Liver (tissue), 8 donors: ENCODE measurements at regions not wholly inside any gene's neighbourhood (a gene's known extent, or its start where the extent isn't known, plus 50 kb on each side); places are given as distances from the start of the nearest gene placed in this dataset.

ENCODE experiments used
- DNase-seq: peaks from one replicate; pipeline ENCODE4 v3.0.0-alpha.2; 2017; ENCODE audit warnings: low spot score
- H3K27ac ChIP-seq, 2 donors: one replicate each; pipeline ENCODE4 v1.7.0; 2013; ENCODE audit warnings: inconsistent platforms in 2 of 2, low read length in 2 of 2, control low read depth in 1 of 2, low read depth in 1 of 2, mild to moderate bottlenecking in 1 of 2
- H3K27me3 ChIP-seq, 4 donors: one replicate each; pipeline versions ENCODE4 v1.6.1 to v1.7.0; 2013; ENCODE audit warnings: low read length in 3 of 4, inconsistent platforms in 1 of 4, mild to moderate bottlenecking in 1 of 4, moderate library complexity in 1 of 4; ENCODE audit not compliant: control insufficient read depth in 4 of 4, insufficient read depth in 4 of 4
- H3K36me3 ChIP-seq, 4 donors: one replicate each; pipeline versions ENCODE4 v1.6.1 to v1.7.0; 2013; ENCODE audit warnings: low read length in 3 of 4, mild to moderate bottlenecking in 3 of 4, low read depth in 1 of 4, moderate library complexity in 1 of 4; ENCODE audit not compliant: control insufficient read depth in 4 of 4, insufficient read depth in 3 of 4
- H3K4me1 ChIP-seq, 4 donors: one replicate each; pipeline versions ENCODE4 v1.6.1 to v1.7.0; 2013; ENCODE audit warnings: low read length in 3 of 4, mild to moderate bottlenecking in 3 of 4, moderate library complexity in 1 of 4; ENCODE audit not compliant: control insufficient read depth in 4 of 4, insufficient read depth in 4 of 4
- H3K4me3 ChIP-seq, 3 donors: one replicate each; pipeline versions ENCODE4 v1.6.1 to v1.7.0; 2013; ENCODE audit warnings: low read length in 3 of 3, control low read depth in 1 of 3, low read depth in 1 of 3, mild to moderate bottlenecking in 1 of 3
- H3K9ac ChIP-seq, 2 donors: one replicate each; pipeline ENCODE4 v1.7.0; 2013; ENCODE audit warnings: low read length in 2 of 2, mild to moderate bottlenecking in 2 of 2, moderate library complexity in 2 of 2, control low read depth in 1 of 2, low read depth in 1 of 2
- H3K9me3 ChIP-seq, 4 donors: one replicate each; pipeline versions ENCODE4 v1.6.1 to v1.7.0; 2013; ENCODE audit warnings: low read length in 3 of 4; ENCODE audit not compliant: control insufficient read depth in 4 of 4
- EGR1 ChIP-seq, 2 donors: IDR thresholded peaks; 2 replicates each; pipeline ENCODE4 v1.6.1; 2016 to 2018; ENCODE audit warnings: antibody characterized with exemption in 2 of 2, low read depth in 2 of 2
- FOXA1 ChIP-seq: IDR thresholded peaks from 2 replicates; pipeline ENCODE4 v1.6.1; 2016; ENCODE audit warnings: antibody characterized with exemption
- FOXA2 ChIP-seq: IDR thresholded peaks from 2 replicates; pipeline ENCODE4 v1.6.1; 2016; ENCODE audit warnings: antibody characterized with exemption
- GABPA ChIP-seq, 2 donors: IDR thresholded peaks in 1 of 2; conservative IDR thresholded peaks in 1 of 2; 2 replicates each; pipeline ENCODE4 v1.6.1; 2016; ENCODE audit warnings: antibody characterized with exemption in 2 of 2, mild to moderate bottlenecking in 1 of 2, moderate library complexity in 1 of 2
- HNF4A ChIP-seq, 2 donors: conservative IDR thresholded peaks; 2 replicates each; pipeline ENCODE4 v1.6.1; 2016; ENCODE audit warnings: antibody characterized with exemption in 2 of 2, mild to moderate bottlenecking in 2 of 2
- HNF4G ChIP-seq: IDR thresholded peaks from 2 replicates; pipeline ENCODE4 v1.6.1; 2016; ENCODE audit warnings: antibody characterized with exemption
- JUND ChIP-seq, 2 donors: IDR thresholded peaks; 2 replicates each; pipeline ENCODE4 v1.6.1; 2016; ENCODE audit warnings: antibody characterized with exemption in 2 of 2
- NR2F2 ChIP-seq: IDR thresholded peaks from 2 replicates; pipeline ENCODE4 v1.6.1; 2016; ENCODE audit warnings: antibody characterized with exemption
- RAD21 ChIP-seq, 2 donors: IDR thresholded peaks; 2 replicates each; pipeline ENCODE4 v1.6.1; 2016; ENCODE audit warnings: antibody characterized with exemption in 2 of 2, mild to moderate bottlenecking in 2 of 2
- RXRA ChIP-seq, 2 donors: IDR thresholded peaks; 2 replicates each; pipeline ENCODE4 v1.6.1; 2017 to 2018; ENCODE audit warnings: antibody characterized with exemption in 2 of 2, mild to moderate bottlenecking in 1 of 2
- SP1 ChIP-seq: IDR thresholded peaks from 2 replicates; pipeline ENCODE4 v1.6.1; 2018; ENCODE audit warnings: antibody characterized with exemption, mild to moderate bottlenecking
- TAF1 ChIP-seq: conservative IDR thresholded peaks from 2 replicates; pipeline ENCODE4 v1.6.1; 2016; ENCODE audit warnings: antibody characterized with exemption, mild to moderate bottlenecking
- YY1 ChIP-seq: IDR thresholded peaks from 2 replicates; pipeline ENCODE4 v1.6.1; 2016; ENCODE audit warnings: antibody characterized with exemption, mild to moderate bottlenecking
- ZBTB33 ChIP-seq: IDR thresholded peaks from 2 replicates; pipeline ENCODE4 v1.6.1; 2016; ENCODE audit warnings: antibody characterized with exemption
- WGBS: extraction: QIAGEN DNeasy Blood & Tissue Kit; methylation state at CpG from one replicate; pipeline ENCODE4 v1.1.7; 2013; 5-methylcytosine and 5-hydroxymethylcytosine counted together
- TF ChIP-seq, protein P1 (sequence below): IDR thresholded peaks from 2 replicates; pipeline ENCODE4 v1.6.1; 2016; ENCODE audit warnings: antibody characterized with exemption
- TF ChIP-seq, protein P2 (sequence below): IDR thresholded peaks from 2 replicates; pipeline ENCODE4 v1.6.1; 2016; ENCODE audit warnings: antibody characterized with exemption, mild to moderate bottlenecking
- TF ChIP-seq, protein P3 (sequence below): IDR thresholded peaks from 2 replicates; pipeline ENCODE4 v1.6.1; 2016; ENCODE audit warnings: antibody characterized with exemption
- TF ChIP-seq, protein P4 (sequence below): fragments of 150-350 bp; IDR thresholded peaks from 2 replicates; pipeline ENCODE4 v1.5.1; 2017; ENCODE audit warnings: improper control_type of control experiment, low read depth, low read length; ENCODE audit not compliant: missing input control
- donor health status: healthy.
- donor health status: healthy.
- donor health status: healthy.
- donor health status: healthy.
- donor health status: healthy.

GRCh38 chr10:64363687-64364086 lies 842.5 kb downstream of the REEP3 start:
- no peaks in the 10 kb centered on the region for H3K36me3 ChIP-seq
- peaks cover 0 to 12% (median 2%) of the 10 kb centered on the region in 4 donors for H3K4me1 ChIP-seq
- H3K9ac ChIP-seq: no peak overlapping the region
- no peak for DNase-seq
- H3K27ac ChIP-seq: no peak overlapping the region
- H3K9me3 ChIP-seq: no peaks in the 10 kb centered on the region
- no peaks in the 10 kb centered on the region for H3K27me3 ChIP-seq
- H3K4me3 ChIP-seq: no peak overlapping the region
- TF ChIP-seq, protein P1, sequence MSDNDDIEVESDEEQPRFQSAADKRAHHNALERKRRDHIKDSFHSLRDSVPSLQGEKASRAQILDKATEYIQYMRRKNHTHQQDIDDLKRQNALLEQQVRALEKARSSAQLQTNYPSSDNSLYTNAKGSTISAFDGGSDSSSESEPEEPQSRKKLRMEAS: no peak
- TF ChIP-seq RAD21 (IDR thresholded peaks at IDR 0.05) (no peak), NR2F2 (no peak), FOXA2 (no peak), HNF4A (conservative IDR thresholded peaks at IDR 0.05) (no peak), YY1 (no peak), HNF4G (no peak), FOXA1 (no peak), TAF1 (no peak), RXRA (IDR thresholded peaks at IDR 0.05) (no peak), GABPA (IDR thresholded peaks at IDR 0.05 in 1 of 2, conservative IDR thresholded peaks at IDR 0.05 in 1 of 2) (no peak), JUND (IDR thresholded peaks at IDR 0.05) (no peak), ZBTB33 (no peak), EGR1 (IDR thresholded peaks at IDR 0.05; ENCODE audit: low read depth in 2 of 2) (no peak), SP1 (no peak)
- TF ChIP-seq, protein P2, sequence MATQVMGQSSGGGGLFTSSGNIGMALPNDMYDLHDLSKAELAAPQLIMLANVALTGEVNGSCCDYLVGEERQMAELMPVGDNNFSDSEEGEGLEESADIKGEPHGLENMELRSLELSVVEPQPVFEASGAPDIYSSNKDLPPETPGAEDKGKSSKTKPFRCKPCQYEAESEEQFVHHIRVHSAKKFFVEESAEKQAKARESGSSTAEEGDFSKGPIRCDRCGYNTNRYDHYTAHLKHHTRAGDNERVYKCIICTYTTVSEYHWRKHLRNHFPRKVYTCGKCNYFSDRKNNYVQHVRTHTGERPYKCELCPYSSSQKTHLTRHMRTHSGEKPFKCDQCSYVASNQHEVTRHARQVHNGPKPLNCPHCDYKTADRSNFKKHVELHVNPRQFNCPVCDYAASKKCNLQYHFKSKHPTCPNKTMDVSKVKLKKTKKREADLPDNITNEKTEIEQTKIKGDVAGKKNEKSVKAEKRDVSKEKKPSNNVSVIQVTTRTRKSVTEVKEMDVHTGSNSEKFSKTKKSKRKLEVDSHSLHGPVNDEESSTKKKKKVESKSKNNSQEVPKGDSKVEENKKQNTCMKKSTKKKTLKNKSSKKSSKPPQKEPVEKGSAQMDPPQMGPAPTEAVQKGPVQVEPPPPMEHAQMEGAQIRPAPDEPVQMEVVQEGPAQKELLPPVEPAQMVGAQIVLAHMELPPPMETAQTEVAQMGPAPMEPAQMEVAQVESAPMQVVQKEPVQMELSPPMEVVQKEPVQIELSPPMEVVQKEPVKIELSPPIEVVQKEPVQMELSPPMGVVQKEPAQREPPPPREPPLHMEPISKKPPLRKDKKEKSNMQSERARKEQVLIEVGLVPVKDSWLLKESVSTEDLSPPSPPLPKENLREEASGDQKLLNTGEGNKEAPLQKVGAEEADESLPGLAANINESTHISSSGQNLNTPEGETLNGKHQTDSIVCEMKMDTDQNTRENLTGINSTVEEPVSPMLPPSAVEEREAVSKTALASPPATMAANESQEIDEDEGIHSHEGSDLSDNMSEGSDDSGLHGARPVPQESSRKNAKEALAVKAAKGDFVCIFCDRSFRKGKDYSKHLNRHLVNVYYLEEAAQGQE: no peak
- TF ChIP-seq, protein P3, sequence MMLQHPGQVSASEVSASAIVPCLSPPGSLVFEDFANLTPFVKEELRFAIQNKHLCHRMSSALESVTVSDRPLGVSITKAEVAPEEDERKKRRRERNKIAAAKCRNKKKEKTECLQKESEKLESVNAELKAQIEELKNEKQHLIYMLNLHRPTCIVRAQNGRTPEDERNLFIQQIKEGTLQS: no peak
- TF ChIP-seq, protein P4, sequence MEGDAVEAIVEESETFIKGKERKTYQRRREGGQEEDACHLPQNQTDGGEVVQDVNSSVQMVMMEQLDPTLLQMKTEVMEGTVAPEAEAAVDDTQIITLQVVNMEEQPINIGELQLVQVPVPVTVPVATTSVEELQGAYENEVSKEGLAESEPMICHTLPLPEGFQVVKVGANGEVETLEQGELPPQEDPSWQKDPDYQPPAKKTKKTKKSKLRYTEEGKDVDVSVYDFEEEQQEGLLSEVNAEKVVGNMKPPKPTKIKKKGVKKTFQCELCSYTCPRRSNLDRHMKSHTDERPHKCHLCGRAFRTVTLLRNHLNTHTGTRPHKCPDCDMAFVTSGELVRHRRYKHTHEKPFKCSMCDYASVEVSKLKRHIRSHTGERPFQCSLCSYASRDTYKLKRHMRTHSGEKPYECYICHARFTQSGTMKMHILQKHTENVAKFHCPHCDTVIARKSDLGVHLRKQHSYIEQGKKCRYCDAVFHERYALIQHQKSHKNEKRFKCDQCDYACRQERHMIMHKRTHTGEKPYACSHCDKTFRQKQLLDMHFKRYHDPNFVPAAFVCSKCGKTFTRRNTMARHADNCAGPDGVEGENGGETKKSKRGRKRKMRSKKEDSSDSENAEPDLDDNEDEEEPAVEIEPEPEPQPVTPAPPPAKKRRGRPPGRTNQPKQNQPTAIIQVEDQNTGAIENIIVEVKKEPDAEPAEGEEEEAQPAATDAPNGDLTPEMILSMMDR: no peak
- WGBS: 54% methylated on average over 1 of the region's 1 CpG
